Ovary (tissue), 7 donors: ENCODE measurements at regions not wholly inside any gene's neighbourhood (a gene's known extent, or its start where the extent isn't known, plus 50 kb on each side); places are given as distances from the start of the nearest gene placed in this dataset.

ENCODE experiments used
- DNase-seq, 5 donors: peaks; one replicate each; pipeline ENCODE4 v3.0.0-alpha.2; 2019 to 2020
- H3K27ac ChIP-seq, 2 donors: fragments of 200-600 bp; one replicate each; pipeline versions ENCODE4 v1.5.1 to v1.8.0; 2019 to 2022
- H3K27me3 ChIP-seq: fragments of 200-600 bp; one replicate; pipeline ENCODE4 v1.8.0; 2022
- H3K36me3 ChIP-seq: fragments of 200-600 bp; sonication (generic); one replicate; pipeline ENCODE4 v1.5.1; 2019
- H3K4me1 ChIP-seq: one replicate; pipeline ENCODE4 v1.8.1; 2013; ENCODE audit warnings: mild to moderate bottlenecking, moderate library complexity; ENCODE audit not compliant: insufficient read depth
- H3K4me3 ChIP-seq: fragments of 200-600 bp; sonication (generic); one replicate; pipeline ENCODE4 v1.5.1; 2017
- H3K9me3 ChIP-seq, 2 donors: fragments of 200-600 bp in 1 of 2; sonication (generic) in 1 of 2; one replicate each; pipeline versions ENCODE4 v1.5.1 to v1.8.1; 2013 to 2019; ENCODE audit warnings: mild to moderate bottlenecking in 1 of 2, moderate library complexity in 1 of 2
- EP300 ChIP-seq: sonication (generic); formaldehyde crosslinking; IDR thresholded peaks from one replicate; pipeline ENCODE4 v1.6.1; 2017; ENCODE audit warnings: antibody characterized with exemption
- POLR2A ChIP-seq: fragments of 450-650 bp; IDR thresholded peaks from one replicate; pipeline ENCODE4 v1.6.1; 2017; ENCODE audit warnings: antibody characterized with exemption, mild to moderate bottlenecking, moderate library complexity
- WGBS, 3 donors: extraction: QIAGEN DNeasy Blood & Tissue Kit in 1 of 3; methylation state at CpG; one replicate each; pipeline versions ENCODE4 v1.1.5 to v1.1.7; 2013 to 2017; 5-methylcytosine and 5-hydroxymethylcytosine counted together
- intact Hi-C, 4 donors: fragments of 100-400 bp; cut with DNase I; formaldehyde crosslinking; loops; one replicate each; pipeline versions ENCODE4 v1.11.0 to v1.15.1; 2022 to 2023
- TF ChIP-seq, protein P1 (sequence below), 3 donors: fragments of 450-650 bp in 2 of 3; fragments of 200-600 bp in 1 of 3; IDR thresholded peaks; one replicate each; pipeline versions ENCODE4 v1.5.1 to v1.8.0; 2016 to 2022; ENCODE audit warnings: antibody characterized with exemption in 3 of 3, mild to moderate bottlenecking in 1 of 3
- donor health status: DM: no; HTN: no; CAD: no; lungs with moderate emphysema.
- donor health status: DM: no; HTN: no; CAD: no.
- donor health status: Bipolar disorder and iron deficiency.
- donor health status: DM: no; HTN: no; CAD: no.
- donor health status: DM: yes; HTN: yes; CAD: no.

- no peaks in the 10 kb centered on the region for H3K27me3 ChIP-seq
- TF ChIP-seq, protein P1, sequence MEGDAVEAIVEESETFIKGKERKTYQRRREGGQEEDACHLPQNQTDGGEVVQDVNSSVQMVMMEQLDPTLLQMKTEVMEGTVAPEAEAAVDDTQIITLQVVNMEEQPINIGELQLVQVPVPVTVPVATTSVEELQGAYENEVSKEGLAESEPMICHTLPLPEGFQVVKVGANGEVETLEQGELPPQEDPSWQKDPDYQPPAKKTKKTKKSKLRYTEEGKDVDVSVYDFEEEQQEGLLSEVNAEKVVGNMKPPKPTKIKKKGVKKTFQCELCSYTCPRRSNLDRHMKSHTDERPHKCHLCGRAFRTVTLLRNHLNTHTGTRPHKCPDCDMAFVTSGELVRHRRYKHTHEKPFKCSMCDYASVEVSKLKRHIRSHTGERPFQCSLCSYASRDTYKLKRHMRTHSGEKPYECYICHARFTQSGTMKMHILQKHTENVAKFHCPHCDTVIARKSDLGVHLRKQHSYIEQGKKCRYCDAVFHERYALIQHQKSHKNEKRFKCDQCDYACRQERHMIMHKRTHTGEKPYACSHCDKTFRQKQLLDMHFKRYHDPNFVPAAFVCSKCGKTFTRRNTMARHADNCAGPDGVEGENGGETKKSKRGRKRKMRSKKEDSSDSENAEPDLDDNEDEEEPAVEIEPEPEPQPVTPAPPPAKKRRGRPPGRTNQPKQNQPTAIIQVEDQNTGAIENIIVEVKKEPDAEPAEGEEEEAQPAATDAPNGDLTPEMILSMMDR (IDR thresholded peaks at IDR 0.05): no peak
- TF ChIP-seq POLR2A (no peak), EP300 (no peak)
- no peak overlapping the region for H3K4me3 ChIP-seq
- no peaks in the 10 kb centered on the region for H3K36me3 ChIP-seq
- WGBS, 3 donors: 63 to 88% (median 72%) methylated on average over 24 of the region's 24 CpGs
- DNase-seq: peak in 2 of 5 donors; percentile 12 to 18
- no peak overlapping the region for H3K27ac ChIP-seq
- intact Hi-C loops: no loop called here
- H3K9me3 ChIP-seq: no peaks in the 10 kb centered on the region
- H3K4me1 ChIP-seq: peaks cover 3% of the 10 kb centered on the region
Observed at GRCh38 chr2:8574196-8575037, 107.4 kb upstream of the ID2 start.

DNA sequence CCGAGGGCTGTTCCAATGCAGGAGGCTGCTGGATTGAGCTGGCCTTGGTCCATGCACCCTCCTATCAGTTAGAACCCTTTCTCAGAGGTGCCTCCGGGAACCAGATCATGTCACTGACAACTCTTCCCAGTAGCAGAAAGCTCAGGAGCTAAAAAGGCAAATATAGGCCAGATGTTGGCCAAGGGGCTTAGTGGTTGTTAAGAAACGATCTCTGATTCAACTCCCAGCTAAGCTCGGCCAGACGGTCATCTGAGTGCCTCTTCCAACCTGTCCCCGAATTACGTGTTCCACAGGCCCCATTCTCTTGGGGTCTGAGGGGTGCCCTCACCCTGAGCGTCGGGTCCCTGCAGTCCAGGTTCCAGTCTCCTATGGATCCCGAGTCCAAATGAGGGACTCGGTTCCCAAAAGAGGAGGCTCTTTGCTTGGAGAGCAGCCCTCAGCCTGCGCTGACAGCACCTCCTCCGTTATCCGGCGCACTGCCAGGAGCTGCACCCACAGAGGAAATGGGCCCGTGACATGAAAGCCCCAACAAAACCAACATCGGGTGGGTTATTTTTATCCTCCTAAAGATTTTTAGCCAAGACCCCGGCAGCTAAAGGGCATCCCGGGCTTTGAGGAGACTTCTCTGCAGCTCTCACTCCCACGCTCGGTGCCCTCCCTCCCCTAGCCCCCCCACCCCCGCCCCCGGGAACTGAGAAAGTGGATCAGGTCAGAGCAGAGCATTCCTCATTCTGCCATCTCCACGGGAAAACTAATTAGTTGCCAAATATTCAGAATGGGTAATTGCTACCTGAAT, 106.6 kb upstream of the ID2 start:
- intact Hi-C loops: no loop called here
- TF ChIP-seq POLR2A (no peak), EP300 (no peak)
- TF ChIP-seq, protein P1 (IDR thresholded peaks at IDR 0.05): no peak
- Histone ChIP-seq H3K27ac (no peak overlapping the region), H3K36me3 (no peaks in the 10 kb centered on the region), H3K27me3 (no peaks in the 10 kb centered on the region), H3K4me1 (peaks cover 3% of the 10 kb centered on the region), H3K4me3 (no peak overlapping the region), H3K9me3 (no peaks in the 10 kb centered on the region)
- WGBS, 3 donors: 16 to 27% (median 22%) methylated on average over 24 of the region's 24 CpGs
- DNase-seq: peak in 3 of 5 donors; percentile 27 to 42 (median 29)

- no peak for TF ChIP-seq POLR2A
- TF ChIP-seq, protein P1 (IDR thresholded peaks at IDR 0.05): no peak
- no peak for TF ChIP-seq EP300
- peak in 2 of 5 donors; percentile 11 to 19 for DNase-seq
- Histone ChIP-seq H3K27me3 (no peaks in the 10 kb centered on the region), H3K27ac (no peak overlapping the region), H3K4me3 (no peak overlapping the region), H3K4me1 (peaks cover 3% of the 10 kb centered on the region), H3K9me3 (no peaks in the 10 kb centered on the region), H3K36me3 (no peaks in the 10 kb centered on the region)
- intact Hi-C loops: no loop called here
- WGBS, 3 donors: 51 to 62% (median 62%) methylated on average over 14 of the region's 14 CpGs
Observed at GRCh38 chr2:8575834-8576423, 105.9 kb upstream of the ID2 start.

- Histone ChIP-seq H3K4me3 (no peak overlapping the region), H3K4me1 (peaks cover 3% of the 10 kb centered on the region), H3K27ac (no peak overlapping the region), H3K36me3 (no peaks in the 10 kb centered on the region), H3K27me3 (no peaks in the 10 kb centered on the region), H3K9me3 (no peaks in the 10 kb centered on the region)
- intact Hi-C loops: no loop called here
- TF ChIP-seq POLR2A (no peak), EP300 (no peak)
- TF ChIP-seq, protein P1 (IDR thresholded peaks at IDR 0.05): no peak
- DNase-seq: peak in 3 of 5 donors; percentile 15 to 22 (median 19)
- WGBS, 3 donors: 68 to 75% (median 71%) methylated on average over 12 of the region's 12 CpGs
Observed at GRCh38 chr2:8576525-8577167, 105.2 kb upstream of the ID2 start.
